ENCODE measurements at regions not wholly inside any gene's neighbourhood (a gene's known extent, or its start where the extent isn't known, plus 50 kb on each side); places are given as distances from the start of the nearest gene placed in this dataset.

DNA sequence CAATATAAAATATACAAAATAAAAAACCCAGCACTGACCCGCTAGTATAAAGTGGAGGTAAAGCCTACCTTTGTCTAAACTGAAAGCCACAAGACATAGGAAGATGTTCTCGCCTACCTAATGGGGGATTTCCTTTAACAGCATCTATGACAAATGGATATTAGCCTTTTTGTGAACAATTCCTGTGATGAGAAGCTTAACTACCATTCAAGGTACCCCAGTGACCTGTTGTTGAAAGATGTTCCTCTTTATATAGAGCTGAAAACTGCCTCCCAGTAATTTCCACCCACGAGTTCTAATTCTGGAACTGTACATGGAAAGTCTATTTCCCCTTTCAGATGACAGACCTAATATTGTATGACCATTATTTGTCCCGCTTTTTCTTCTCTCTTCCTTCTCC, 109.8 kb upstream of the RASGRP1 start:
- no peaks in the 10 kb centered on the region for H3K27me3 ChIP-seq
- H3K4me1 ChIP-seq = peaks cover 0 to 5% (median 2%) of the 10 kb centered on the region in 4 donors
- H3K4me3 ChIP-seq = no peak overlapping the region
- DNase-seq = no peak
- H3K36me3 ChIP-seq = no peaks in the 10 kb centered on the region
- no peak overlapping the region for H3K27ac ChIP-seq
- no peak for TF ChIP-seq POLR2A (IDR thresholded peaks at IDR 0.05)
- TF ChIP-seq, protein P1, sequence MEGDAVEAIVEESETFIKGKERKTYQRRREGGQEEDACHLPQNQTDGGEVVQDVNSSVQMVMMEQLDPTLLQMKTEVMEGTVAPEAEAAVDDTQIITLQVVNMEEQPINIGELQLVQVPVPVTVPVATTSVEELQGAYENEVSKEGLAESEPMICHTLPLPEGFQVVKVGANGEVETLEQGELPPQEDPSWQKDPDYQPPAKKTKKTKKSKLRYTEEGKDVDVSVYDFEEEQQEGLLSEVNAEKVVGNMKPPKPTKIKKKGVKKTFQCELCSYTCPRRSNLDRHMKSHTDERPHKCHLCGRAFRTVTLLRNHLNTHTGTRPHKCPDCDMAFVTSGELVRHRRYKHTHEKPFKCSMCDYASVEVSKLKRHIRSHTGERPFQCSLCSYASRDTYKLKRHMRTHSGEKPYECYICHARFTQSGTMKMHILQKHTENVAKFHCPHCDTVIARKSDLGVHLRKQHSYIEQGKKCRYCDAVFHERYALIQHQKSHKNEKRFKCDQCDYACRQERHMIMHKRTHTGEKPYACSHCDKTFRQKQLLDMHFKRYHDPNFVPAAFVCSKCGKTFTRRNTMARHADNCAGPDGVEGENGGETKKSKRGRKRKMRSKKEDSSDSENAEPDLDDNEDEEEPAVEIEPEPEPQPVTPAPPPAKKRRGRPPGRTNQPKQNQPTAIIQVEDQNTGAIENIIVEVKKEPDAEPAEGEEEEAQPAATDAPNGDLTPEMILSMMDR (IDR thresholded peaks at IDR 0.05) = no peak
- no peaks in the 10 kb centered on the region for H3K9me3 ChIP-seq

DNA sequence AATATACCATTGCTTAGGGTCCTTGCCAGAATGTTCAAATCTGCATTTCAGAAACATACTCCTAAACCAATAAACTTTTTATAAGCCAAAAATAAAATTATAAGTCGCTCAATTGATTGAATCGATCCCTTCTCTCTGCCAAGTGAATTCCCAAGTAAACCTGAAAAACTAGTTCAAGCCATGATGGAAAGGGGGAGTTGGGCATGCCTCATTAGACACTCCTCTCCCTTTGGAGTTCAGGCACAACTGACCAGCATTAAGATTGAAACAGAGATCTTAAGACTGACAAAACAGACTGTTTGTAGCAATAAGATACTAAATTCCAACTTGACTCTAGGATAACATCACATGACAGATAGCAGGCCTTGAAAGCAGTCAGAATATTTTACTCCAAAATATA, 113.7 kb upstream of the RASGRP1 start:
- H3K9me3 ChIP-seq = no peaks in the 10 kb centered on the region

DNA sequence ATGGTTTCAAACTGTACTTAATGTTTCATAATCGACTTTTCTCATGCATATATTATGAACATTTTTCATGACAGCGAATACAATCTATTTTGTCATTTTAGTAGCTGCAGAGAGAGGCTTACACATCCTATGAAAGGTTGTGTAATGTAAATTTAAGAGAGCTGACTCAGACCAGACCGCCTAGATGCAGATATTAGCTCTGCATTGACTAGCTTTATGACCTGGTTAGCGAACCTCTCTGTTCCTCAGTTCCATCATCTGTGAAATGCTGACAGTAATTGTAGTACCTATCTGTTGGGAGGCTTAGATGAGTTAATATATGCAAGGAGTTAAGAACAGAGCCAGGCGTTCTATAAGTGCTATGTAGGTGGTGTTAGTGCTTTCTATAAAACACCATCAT, 116.2 kb upstream of the RASGRP1 start:
- H3K9me3 ChIP-seq = no peaks in the 10 kb centered on the region
- TF ChIP-seq, protein P1 (IDR thresholded peaks at IDR 0.05) = no peak
- no peak for TF ChIP-seq POLR2A (IDR thresholded peaks at IDR 0.05)
- no peak overlapping the region for H3K27ac ChIP-seq
- H3K4me1 ChIP-seq = no peaks in the 10 kb centered on the region
- no peak overlapping the region for H3K4me3 ChIP-seq
- no peaks in the 10 kb centered on the region for H3K36me3 ChIP-seq
- no peaks in the 10 kb centered on the region for H3K27me3 ChIP-seq
- DNase-seq = no peak

More for the DNA sequence above, 113.7 kb upstream of the RASGRP1 start:
- no peak for DNase-seq
- H3K36me3 ChIP-seq = no peaks in the 10 kb centered on the region
- no peak for TF ChIP-seq POLR2A (IDR thresholded peaks at IDR 0.05)
- TF ChIP-seq, protein P1 (IDR thresholded peaks at IDR 0.05) = no peak
- H3K27ac ChIP-seq = no peak overlapping the region
- no peaks in the 10 kb centered on the region for H3K4me1 ChIP-seq
- H3K27me3 ChIP-seq = no peaks in the 10 kb centered on the region
- H3K4me3 ChIP-seq = no peak overlapping the region

DNA sequence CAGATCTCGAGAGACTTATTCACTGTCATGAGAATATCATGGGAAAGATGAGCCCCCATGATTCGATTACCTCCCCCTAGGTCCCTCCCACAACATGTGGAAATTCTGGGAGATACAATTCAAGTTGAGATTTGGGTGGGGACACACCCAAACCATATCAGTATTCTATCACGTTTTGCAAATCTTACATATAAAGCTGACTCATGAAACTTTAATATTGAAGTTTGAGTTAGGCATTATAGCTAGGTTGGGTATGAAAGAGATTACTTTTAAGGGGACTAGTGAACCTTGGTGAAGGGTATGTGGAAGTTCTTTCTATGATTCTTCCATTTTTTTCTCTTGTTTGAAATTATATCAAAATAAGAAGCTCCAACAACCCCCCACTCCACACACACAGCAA, 117.7 kb upstream of the RASGRP1 start:
- Histone ChIP-seq H3K36me3 (no peaks in the 10 kb centered on the region), H3K9me3 (no peaks in the 10 kb centered on the region), H3K27ac (no peak overlapping the region), H3K27me3 (no peaks in the 10 kb centered on the region), H3K4me1 (no peaks in the 10 kb centered on the region), H3K4me3 (no peak overlapping the region)
- TF ChIP-seq POLR2A (IDR thresholded peaks at IDR 0.05) = no peak
- TF ChIP-seq, protein P1 (IDR thresholded peaks at IDR 0.05) = no peak
- no peak for DNase-seq

DNA sequence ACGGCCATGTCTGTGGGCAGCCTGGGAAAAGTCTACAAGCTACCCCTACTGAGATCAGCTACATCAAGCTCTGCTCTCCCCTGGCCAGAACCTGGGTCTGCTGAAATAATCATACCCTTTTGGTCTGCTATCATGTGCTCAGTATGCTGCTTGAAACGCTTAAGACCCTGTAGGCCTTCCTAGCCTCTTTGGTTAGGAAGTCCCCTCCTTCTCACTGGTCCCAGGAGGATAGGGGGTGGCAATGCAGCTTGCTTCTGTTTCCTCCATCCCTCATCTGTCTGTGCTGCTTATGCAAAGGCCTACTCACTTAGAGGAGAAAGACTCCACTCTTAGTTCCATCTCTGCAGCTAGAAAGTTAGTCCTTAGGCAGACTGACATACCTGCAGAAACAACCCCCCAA, 118.2 kb upstream of the RASGRP1 start:
- Histone ChIP-seq H3K4me3 (no peak overlapping the region), H3K27ac (no peak overlapping the region), H3K9me3 (no peaks in the 10 kb centered on the region), H3K4me1 (no peaks in the 10 kb centered on the region), H3K36me3 (no peaks in the 10 kb centered on the region), H3K27me3 (no peaks in the 10 kb centered on the region)
- DNase-seq = no peak
- TF ChIP-seq POLR2A (IDR thresholded peaks at IDR 0.05) = no peak
- TF ChIP-seq, protein P1 (IDR thresholded peaks at IDR 0.05) = no peak
